GM12878 (cell line): ENCODE measurements at regions not wholly inside any gene's neighbourhood (a gene's known extent, or its start where the extent isn't known, plus 50 kb on each side); places are given as distances from the start of the nearest gene placed in this dataset.

Experiments used
- ATAC-seq: fragments of 200-7000 bp; cut with Tn5 transposase; 3 replicates; pipeline ENCODE4 v1.9.1; 2020; ENCODE audit warnings: mild to moderate bottlenecking, moderate library complexity
- BruUV-seq: library from RNA; stranded (reverse); fragments of 400-500 nt; replicated peaks from 2 replicates; lab custom pipeline; 2021; lab: Mats Ljungman, UMichigan
- CTCF ChIA-PET: fragments of 300-600 bp; sonication (Branson Sonifier 250); formaldehyde crosslinking; extraction: SDS; loops from one replicate; lab custom pipeline; 2021; ENCODE audit warnings: inconsistent platforms; lab: Yijun Ruan, JAX
- POLR2A ChIA-PET: fragments of 350-600 bp; formaldehyde crosslinking; extraction: SDS; loops from one replicate; lab custom pipeline; 2021; ENCODE audit warnings: inconsistent platforms; lab: Charles Lee
- RAD21 ChIA-PET: fragments of 300-600 bp; sonication (Branson Sonifier 250); formaldehyde crosslinking; loops from one replicate; lab custom pipeline; 2023; ENCODE audit warnings: antibody characterized with exemption; ENCODE audit not compliant: unreplicated experiment; lab: Charles Lee
- SMC1A ChIA-PET: fragments of 300-600 bp; sonication (Branson Sonifier 250); formaldehyde crosslinking; loops from one replicate; lab custom pipeline; 2023; ENCODE audit not compliant: unreplicated experiment, uncharacterized antibody; lab: Charles Lee
- DNase-seq: peaks from one replicate; pipeline ENCODE4 v3.0.0-alpha.2; 2011; ENCODE audit warnings: low read depth, low spot score
- FAIRE-seq: peaks from 3 replicates; lab custom pipeline; 2011; peaks lifted over from hg19 to GRCh38; lab: Jason Lieb, UNC
- H2AFZ ChIP-seq: 2 replicates; pipeline ENCODE4 v1.6.0; 2011; ENCODE audit warnings: low read depth, low read length, control low read depth; ENCODE audit not compliant: control insufficient read depth
- H3K27ac ChIP-seq: 2 replicates; pipeline ENCODE4 v1.5.1; 2011; ENCODE audit warnings: control low read depth; ENCODE audit not compliant: control insufficient read depth, insufficient read depth
- H3K27me3 ChIP-seq, 2 experiments: replicated peaks in 1 of 2; 2 replicates each; pipeline versions ENCODE4 v1.6.0 to v1.6.1; 2011; ENCODE audit warnings: low read length in 1 of 2; ENCODE audit not compliant: control insufficient read depth in 2 of 2, insufficient read depth in 2 of 2
- H3K36me3 ChIP-seq, 2 experiments: 2 replicates each; pipeline ENCODE4 v1.5.1; 2011; ENCODE audit warnings: low read length in 1 of 2; ENCODE audit not compliant: control insufficient read depth in 2 of 2, insufficient read depth in 2 of 2
- H3K4me1 ChIP-seq: 2 replicates; pipeline ENCODE4 v1.6.1; 2011; ENCODE audit warnings: mild to moderate bottlenecking, low read length, moderate library complexity, mixed read lengths; ENCODE audit not compliant: control insufficient read depth, insufficient read depth
- H3K4me2 ChIP-seq: 2 replicates; pipeline ENCODE4 v1.6.0; 2011; ENCODE audit warnings: control low read depth; ENCODE audit not compliant: control insufficient read depth, insufficient read depth
- H3K4me3 ChIP-seq: fragments of 200-600 bp; sonication (generic); 2 replicates; pipeline ENCODE4 v1.5.1; 2016
- H3K79me2 ChIP-seq: 2 replicates; pipeline ENCODE4 v1.6.0; 2011; ENCODE audit warnings: low read length; ENCODE audit not compliant: control insufficient read depth, insufficient read depth
- H3K9ac ChIP-seq: 2 replicates; pipeline ENCODE4 v1.8.0; 2011; ENCODE audit warnings: low read length, control low read depth, mixed read lengths; ENCODE audit not compliant: control insufficient read depth, insufficient read depth
- H3K9me3 ChIP-seq: replicated peaks from 3 replicates; pipeline ENCODE4 v1.5.1; 2011; ENCODE audit warnings: mild to moderate bottlenecking, low read length; ENCODE audit not compliant: control insufficient read depth, insufficient read depth
- H4K20me1 ChIP-seq: 2 replicates; pipeline ENCODE4 v1.6.0; 2011; ENCODE audit not compliant: control insufficient read depth, insufficient read depth
- EED ChIP-seq: sonication (generic); IDR thresholded peaks from 2 replicates; pipeline ENCODE4 v1.6.1; 2016; ENCODE audit warnings: antibody characterized with exemption, low read depth
- ELK1 ChIP-seq: IDR thresholded peaks from 2 replicates; pipeline ENCODE4 v1.6.1; 2012; ENCODE audit warnings: low read depth, low read length, improper control_type of control experiment
- MTA2 ChIP-seq: fragments of 450-650 bp; IDR thresholded peaks from 2 replicates; pipeline ENCODE4 v1.6.1; 2016; ENCODE audit warnings: low read depth, mild to moderate bottlenecking, moderate library complexity
- MYB ChIP-seq: fragments of 150-350 bp; IDR thresholded peaks from 2 replicates; pipeline ENCODE4 v1.6.1; 2014; ENCODE audit warnings: mild to moderate bottlenecking, low read depth, low read length, borderline replicate concordance
- NFYA ChIP-seq: IDR thresholded peaks from 2 replicates; pipeline ENCODE4 v1.6.1; 2011; ENCODE audit warnings: low read depth, mild to moderate bottlenecking, low read length, improper control_type of control experiment, borderline replicate concordance
- WGBS: methylation state at CpG from one replicate; pipeline ENCODE4 v1.1.6; 2016; ENCODE audit warnings: low lambda C conversion rate; ENCODE audit not compliant: insufficient replicate concordance, insufficient coverage; ENCODE audit errors: missing lambda C conversion rate; 5-methylcytosine and 5-hydroxymethylcytosine counted together
- in situ Hi-C: fragments of 300-500 bp; cut with MboI; formaldehyde crosslinking; loops from 9 replicates; pipeline ENCODE4 v1.14.3; 2018; ENCODE audit warnings: mixed read lengths
- intact Hi-C: fragments of 100-400 bp; cut with micrococcal nuclease; formaldehyde crosslinking; loops from one replicate; pipeline ENCODE4 v1.14.2; 2022; ENCODE audit not compliant: unreplicated experiment
- TF ChIP-seq, protein P1 (sequence below): fragments of 450-650 bp; formaldehyde crosslinking; IDR thresholded peaks from 2 replicates; pipeline ENCODE4 v1.4.0; 2022; ENCODE audit warnings: mild to moderate bottlenecking, moderate library complexity

- DNase-seq = no peak
- H3K27ac ChIP-seq = no peak overlapping the region
- no peaks in the 10 kb centered on the region for H3K27me3 ChIP-seq
- no peak for FAIRE-seq
- H4K20me1 ChIP-seq = no peaks in the 10 kb centered on the region
- H3K9ac ChIP-seq = no peak overlapping the region
- no peaks in the 10 kb centered on the region for H3K4me1 ChIP-seq
- SMC1A ChIA-PET = interaction anchor here (0.7 to 1.1 kb wide), 2 partner anchors 9 to 94 kb away, joined by 3 read pairs; no protein-coding TSS in a partner anchor
- in situ Hi-C loops = no loop called here
- no peaks in the 10 kb centered on the region for H3K79me2 ChIP-seq
- H3K4me3 ChIP-seq = no peak overlapping the region
- no peak overlapping the region for H2AFZ ChIP-seq
- no TSS peak for BruUV-seq
- H3K9me3 ChIP-seq = no peaks in the 10 kb centered on the region
- POLR2A ChIA-PET = interaction anchor here (0.6 kb wide), 1 partner anchor 410 kb away, joined by 3 read pairs; no protein-coding TSS in a partner anchor
- H3K4me2 ChIP-seq = no peak overlapping the region
- H3K36me3 ChIP-seq = peaks cover 0 to 6% of the 10 kb centered on the region in 2 experiments; a peak in 2 of 4 replicates
- ATAC-seq = no peak
- TF ChIP-seq MTA2 (no peak), MYB (no peak), EED (no peak), ELK1 (no peak), NFYA (no peak)
- TF ChIP-seq, protein P1, sequence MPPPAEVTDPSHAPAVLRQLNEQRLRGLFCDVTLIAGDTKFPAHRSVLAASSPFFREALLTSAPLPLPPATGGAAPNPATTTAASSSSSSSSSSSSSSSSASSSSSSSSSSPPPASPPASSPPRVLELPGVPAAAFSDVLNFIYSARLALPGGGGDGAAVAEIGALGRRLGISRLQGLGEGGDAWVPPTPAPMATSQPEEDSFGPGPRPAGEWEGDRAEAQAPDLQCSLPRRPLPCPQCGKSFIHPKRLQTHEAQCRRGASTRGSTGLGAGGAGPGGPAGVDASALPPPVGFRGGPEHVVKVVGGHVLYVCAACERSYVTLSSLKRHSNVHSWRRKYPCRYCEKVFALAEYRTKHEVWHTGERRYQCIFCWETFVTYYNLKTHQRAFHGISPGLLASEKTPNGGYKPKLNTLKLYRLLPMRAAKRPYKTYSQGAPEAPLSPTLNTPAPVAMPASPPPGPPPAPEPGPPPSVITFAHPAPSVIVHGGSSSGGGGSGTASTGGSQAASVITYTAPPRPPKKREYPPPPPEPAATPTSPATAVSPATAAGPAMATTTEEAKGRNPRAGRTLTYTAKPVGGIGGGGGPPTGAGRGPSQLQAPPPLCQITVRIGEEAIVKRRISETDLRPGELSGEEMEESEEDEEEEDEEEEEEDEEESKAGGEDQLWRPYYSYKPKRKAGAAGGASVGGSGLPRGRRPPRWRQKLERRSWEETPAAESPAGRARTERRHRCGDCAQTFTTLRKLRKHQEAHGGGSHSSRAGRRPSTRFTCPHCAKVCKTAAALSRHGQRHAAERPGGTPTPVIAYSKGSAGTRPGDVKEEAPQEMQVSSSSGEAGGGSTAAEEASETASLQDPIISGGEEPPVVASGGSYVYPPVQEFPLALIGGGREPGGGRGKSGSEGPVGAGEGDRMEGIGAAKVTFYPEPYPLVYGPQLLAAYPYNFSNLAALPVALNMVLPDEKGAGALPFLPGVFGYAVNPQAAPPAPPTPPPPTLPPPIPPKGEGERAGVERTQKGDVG (CRISPR knock-in tag) = no peak
- TF ChIP-seq, all 136 proteins: peak for 0
- 92% methylated on average over 1 of the region's 1 CpG for WGBS
- intact Hi-C loops = no loop called here
- ChIA-PET CTCF (interaction anchor here (0.7 kb wide), 1 partner anchor 34 kb away, joined by 3 read pairs; no protein-coding TSS in a partner anchor), RAD21 (no interaction called here)
Observed at GRCh38 chr4:122249357-122249756, 97.2 kb downstream of the BLTP1 start.
